ENCODE measurements at regions not wholly inside any gene's neighbourhood (a gene's known extent, or its start where the extent isn't known, plus 50 kb on each side); places are given as distances from the start of the nearest gene placed in this dataset.

DNA sequence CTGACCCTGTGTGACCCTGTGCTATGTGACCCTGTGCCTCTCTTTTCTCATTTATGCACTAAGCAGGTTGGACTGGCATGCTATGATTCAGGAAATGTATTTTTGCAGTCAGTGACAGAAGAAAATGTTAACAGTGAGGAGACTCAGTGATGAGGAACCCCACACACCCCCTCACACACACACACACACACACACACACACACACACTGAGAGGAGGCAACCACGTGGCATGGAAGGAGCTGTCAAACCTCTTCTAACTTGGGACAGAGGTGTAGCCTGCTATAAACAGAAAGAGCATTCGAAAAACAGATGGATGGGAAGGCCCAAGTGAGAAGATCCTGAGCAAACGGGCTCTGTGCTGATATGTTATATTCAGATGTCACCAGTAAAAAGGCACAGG, 57.9 kb upstream of the GRIA1 start:
- no peak for TF ChIP-seq POLR2A (IDR thresholded peaks at IDR 0.05; ENCODE audit: control extremely low read depth in 1 of 2, low read depth in 2 of 2, low read length in 2 of 2)
- TF ChIP-seq, protein P1, sequence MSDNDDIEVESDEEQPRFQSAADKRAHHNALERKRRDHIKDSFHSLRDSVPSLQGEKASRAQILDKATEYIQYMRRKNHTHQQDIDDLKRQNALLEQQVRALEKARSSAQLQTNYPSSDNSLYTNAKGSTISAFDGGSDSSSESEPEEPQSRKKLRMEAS (IDR thresholded peaks at IDR 0.05): no peak
- no peak for TF ChIP-seq EZH2 (IDR thresholded peaks at IDR 0.05; ENCODE audit: low read depth, low read length, severe bottlenecking)
- TF ChIP-seq, protein P2, sequence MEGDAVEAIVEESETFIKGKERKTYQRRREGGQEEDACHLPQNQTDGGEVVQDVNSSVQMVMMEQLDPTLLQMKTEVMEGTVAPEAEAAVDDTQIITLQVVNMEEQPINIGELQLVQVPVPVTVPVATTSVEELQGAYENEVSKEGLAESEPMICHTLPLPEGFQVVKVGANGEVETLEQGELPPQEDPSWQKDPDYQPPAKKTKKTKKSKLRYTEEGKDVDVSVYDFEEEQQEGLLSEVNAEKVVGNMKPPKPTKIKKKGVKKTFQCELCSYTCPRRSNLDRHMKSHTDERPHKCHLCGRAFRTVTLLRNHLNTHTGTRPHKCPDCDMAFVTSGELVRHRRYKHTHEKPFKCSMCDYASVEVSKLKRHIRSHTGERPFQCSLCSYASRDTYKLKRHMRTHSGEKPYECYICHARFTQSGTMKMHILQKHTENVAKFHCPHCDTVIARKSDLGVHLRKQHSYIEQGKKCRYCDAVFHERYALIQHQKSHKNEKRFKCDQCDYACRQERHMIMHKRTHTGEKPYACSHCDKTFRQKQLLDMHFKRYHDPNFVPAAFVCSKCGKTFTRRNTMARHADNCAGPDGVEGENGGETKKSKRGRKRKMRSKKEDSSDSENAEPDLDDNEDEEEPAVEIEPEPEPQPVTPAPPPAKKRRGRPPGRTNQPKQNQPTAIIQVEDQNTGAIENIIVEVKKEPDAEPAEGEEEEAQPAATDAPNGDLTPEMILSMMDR (IDR thresholded peaks at IDR 0.05; ENCODE audit: control extremely low read depth in 1 of 3, insufficient read depth in 1 of 3, low read depth in 1 of 3, low read length in 3 of 3): no peak
- no peak for TF ChIP-seq YY1 (IDR thresholded peaks at IDR 0.05; ENCODE audit: low read depth, low read length)
- TF ChIP-seq, protein P3, sequence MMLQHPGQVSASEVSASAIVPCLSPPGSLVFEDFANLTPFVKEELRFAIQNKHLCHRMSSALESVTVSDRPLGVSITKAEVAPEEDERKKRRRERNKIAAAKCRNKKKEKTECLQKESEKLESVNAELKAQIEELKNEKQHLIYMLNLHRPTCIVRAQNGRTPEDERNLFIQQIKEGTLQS (IDR thresholded peaks at IDR 0.05; ENCODE audit: insufficient read depth, low read depth, low read length): no peak
- TF ChIP-seq HDAC6 (IDR thresholded peaks at IDR 0.05; ENCODE audit: low read depth, low read length): no peak
